Aorta (tissue), 5 donors: ENCODE measurements at regions not wholly inside any gene's neighbourhood (a gene's known extent, or its start where the extent isn't known, plus 50 kb on each side); places are given as distances from the start of the nearest gene placed in this dataset.
"Not testable (repeated sequence)": the region's sequence is repeated elsewhere in the genome, so short reads cannot be mapped to it uniquely, and the experiment has no call there.

ENCODE experiments used
- ATAC-seq: fragments of 200-7000 bp; cut with Tn5 transposase; one replicate; pipeline ENCODE4 v1.9.1; 2022; ENCODE audit warnings: moderate library complexity; ENCODE audit not compliant: low FRiP score
- DNase-seq, 2 donors: peaks; one replicate each; pipeline ENCODE4 v3.0.0-alpha.2; 2020
- H3K27ac ChIP-seq, 2 donors: one replicate each; pipeline ENCODE4 v1.5.1; 2013; ENCODE audit warnings: low read length in 2 of 2, mild to moderate bottlenecking in 2 of 2, moderate library complexity in 2 of 2, control low read depth in 1 of 2, inconsistent platforms in 1 of 2, low read depth in 1 of 2
- H3K27me3 ChIP-seq, 2 donors: one replicate each; pipeline ENCODE4 v1.6.1; 2013; ENCODE audit warnings: control low read depth in 1 of 2, low read length in 1 of 2, mild to moderate bottlenecking in 1 of 2, moderate library complexity in 1 of 2; ENCODE audit not compliant: insufficient read depth in 2 of 2, control insufficient read depth in 1 of 2
- H3K36me3 ChIP-seq, 2 donors: one replicate each; pipeline ENCODE4 v1.6.1; 2013; ENCODE audit warnings: control low read depth in 1 of 2, low read length in 1 of 2, mild to moderate bottlenecking in 1 of 2; ENCODE audit not compliant: insufficient read depth in 2 of 2, control insufficient read depth in 1 of 2
- H3K4me1 ChIP-seq, 2 donors: one replicate each; pipeline ENCODE4 v1.6.1; 2013; ENCODE audit warnings: low read length in 2 of 2, control low read depth in 1 of 2, mild to moderate bottlenecking in 1 of 2, moderate library complexity in 1 of 2; ENCODE audit not compliant: insufficient read depth in 2 of 2, control insufficient read depth in 1 of 2
- H3K4me3 ChIP-seq, 2 donors: one replicate each; pipeline ENCODE4 v1.5.1; 2013; ENCODE audit warnings: low read length in 2 of 2, control low read depth in 1 of 2, mild to moderate bottlenecking in 1 of 2
- H3K9me3 ChIP-seq: one replicate; pipeline ENCODE4 v1.6.1; 2013; ENCODE audit warnings: mild to moderate bottlenecking, low read length; ENCODE audit not compliant: control insufficient read depth
- WGBS, 2 donors: extraction: QIAGEN DNeasy Blood & Tissue Kit; methylation state at CpG; one replicate each; pipeline ENCODE4 v1.1.7; 2013; 5-methylcytosine and 5-hydroxymethylcytosine counted together
- intact Hi-C, 2 donors: fragments of 100-400 bp; cut with DNase I; formaldehyde crosslinking; loops; one replicate each; pipeline versions ENCODE4 v1.14.2 to v1.15.0; 2022
- donor health status: healthy with polysubstance abuse.
- donor health status: Bipolar disorder and iron deficiency.
- donor health status: DM: no; HTN: no; CAD: no.
- donor health status: DM: no; HTN: no; CAD: no.
- donor health status: DM: yes; HTN: yes; CAD: no.

GRCh38 chr4:17013382-17014006 lies 115.0 kb upstream of the LDB2 start:
- H3K9me3 ChIP-seq = peaks cover 2% of the 10 kb centered on the region
- no peak overlapping the region for H3K27ac ChIP-seq
- H3K27me3 ChIP-seq = no peaks in the 10 kb centered on the region
- ATAC-seq (no peak), DNase-seq (no peak)
- 95 to 96% methylated on average over 4 of the region's 4 CpGs for WGBS, 2 donors
- H3K36me3 ChIP-seq = no peaks in the 10 kb centered on the region
- no peak overlapping the region for H3K4me3 ChIP-seq
- intact Hi-C loops = no loop called here
- H3K4me1 ChIP-seq = no peaks in the 10 kb centered on the region

GRCh38 chr4:17012451-17012850 lies 114.0 kb upstream of the LDB2 start:
- H3K27me3 ChIP-seq = no peaks in the 10 kb centered on the region
- DNase-seq (no peak), ATAC-seq (no peak)
- H3K4me1 ChIP-seq = no peaks in the 10 kb centered on the region
- 74 to 83% methylated on average over 3 of the region's 3 CpGs for WGBS, 2 donors
- no peak overlapping the region for H3K4me3 ChIP-seq
- H3K36me3 ChIP-seq = no peaks in the 10 kb centered on the region
- intact Hi-C loops = no loop called here
- no peak overlapping the region for H3K27ac ChIP-seq
- peaks cover 2% of the 10 kb centered on the region for H3K9me3 ChIP-seq

GRCh38 chr4:17010426-17011087 lies 112.1 kb upstream of the LDB2 start:
- no peak overlapping the region for H3K4me3 ChIP-seq
- 90 to 93% methylated on average over 13 of the region's 13 CpGs for WGBS, 2 donors
- H3K36me3 ChIP-seq = no peaks in the 10 kb centered on the region
- DNase-seq = no peak
- peaks cover 2% of the 10 kb centered on the region for H3K9me3 ChIP-seq
- no peaks in the 10 kb centered on the region for H3K27me3 ChIP-seq
- intact Hi-C loops = no loop called here
- H3K4me1 ChIP-seq = no peaks in the 10 kb centered on the region
- no peak for ATAC-seq
- no peak overlapping the region for H3K27ac ChIP-seq

GRCh38 chr4:17009871-17010367 lies 111.5 kb upstream of the LDB2 start:
- 87 to 88% methylated on average over 10 of the region's 10 CpGs for WGBS, 2 donors
- no peak overlapping the region for H3K27ac ChIP-seq

GRCh38 chr4:17008834-17009345 lies 110.4 kb upstream of the LDB2 start:
- WGBS, 2 donors = 88 to 91% methylated on average over 2 of the region's 2 CpGs

More at GRCh38 chr4:17009871-17010367, 111.5 kb upstream of the LDB2 start:
- H3K27me3 ChIP-seq = no peaks in the 10 kb centered on the region
- DNase-seq = no peak
- H3K36me3 ChIP-seq = no peaks in the 10 kb centered on the region
- peaks cover 2% of the 10 kb centered on the region for H3K9me3 ChIP-seq
- no peak overlapping the region for H3K4me3 ChIP-seq
- intact Hi-C loops = no loop called here
- H3K4me1 ChIP-seq = no peaks in the 10 kb centered on the region
- ATAC-seq = no peak

GRCh38 chr4:17003606-17004392 lies 105.4 kb upstream of the LDB2 start:
- intact Hi-C loops, H3K9me3 ChIP-seq, ATAC-seq, DNase-seq, H3K27me3 ChIP-seq, H3K4me3 ChIP-seq, H3K4me1 ChIP-seq, H3K27ac ChIP-seq, H3K36me3 ChIP-seq: not testable (repeated sequence)
- 80 to 84% methylated on average over 16 of the region's 16 CpGs for WGBS, 2 donors

More at GRCh38 chr4:17008834-17009345, 110.4 kb upstream of the LDB2 start:
- intact Hi-C loops = no loop called here
- Histone ChIP-seq H3K9me3 (peaks cover 2% of the 10 kb centered on the region), H3K4me1 (no peaks in the 10 kb centered on the region), H3K27ac (no peak overlapping the region), H3K4me3 (no peak overlapping the region), H3K27me3 (no peaks in the 10 kb centered on the region), H3K36me3 (no peaks in the 10 kb centered on the region)
- no peak for DNase-seq
- ATAC-seq = no peak

- no peak for DNase-seq
- Histone ChIP-seq H3K27ac (no peak overlapping the region), H3K27me3 (no peaks in the 10 kb centered on the region), H3K9me3 (no peaks in the 10 kb centered on the region), H3K4me1 (peaks cover 0 to 3% of the 10 kb centered on the region in 2 donors), H3K36me3 (no peaks in the 10 kb centered on the region), H3K4me3 (no peak overlapping the region)
- intact Hi-C loops = no loop called here
- ATAC-seq = no peak
- 65 to 71% methylated on average over 1 of the region's 1 CpG for WGBS, 2 donors
Observed at GRCh38 chr4:16995451-16995850, 97.0 kb upstream of the LDB2 start.

GRCh38 chr4:16993956-16994840 lies 95.8 kb upstream of the LDB2 start:
- no peak for ATAC-seq
- 89 to 95% methylated on average over 5 of the region's 5 CpGs for WGBS, 2 donors

More at GRCh38 chr4:16993956-16994840, 95.8 kb upstream of the LDB2 start:
- H3K4me3 ChIP-seq = no peak overlapping the region
- H3K9me3 ChIP-seq = no peaks in the 10 kb centered on the region
- no peaks in the 10 kb centered on the region for H3K27me3 ChIP-seq
- intact Hi-C loops = no loop called here
- H3K4me1 ChIP-seq = peaks cover 0 to 3% of the 10 kb centered on the region in 2 donors
- DNase-seq = no peak
- no peaks in the 10 kb centered on the region for H3K36me3 ChIP-seq
- no peak overlapping the region for H3K27ac ChIP-seq
